Transverse colon (tissue), 4 donors: ENCODE measurements at regions not wholly inside any gene's neighbourhood (a gene's known extent, or its start where the extent isn't known, plus 50 kb on each side); places are given as distances from the start of the nearest gene placed in this dataset.

Experiments
- DNase-seq: peaks from one replicate; pipeline ENCODE4 v3.0.0-alpha.2; 2019
- H3K27ac ChIP-seq, 4 donors: fragments of 200-600 bp; sonication (generic); 2 replicates each; pipeline ENCODE4 v1.5.1; 2016 to 2018; ENCODE audit warnings: inconsistent platforms in 4 of 4
- H3K27me3 ChIP-seq: fragments of 200-600 bp; sonication (generic); 2 replicates; pipeline ENCODE4 v1.5.1; 2017; ENCODE audit warnings: inconsistent platforms
- H3K36me3 ChIP-seq, 4 donors: fragments of 200-600 bp; sonication (generic); 2 replicates each; pipeline ENCODE4 v1.5.1; 2017 to 2019; ENCODE audit warnings: inconsistent platforms in 4 of 4
- H3K4me1 ChIP-seq, 4 donors: fragments of 200-600 bp; sonication (generic); 2 replicates each; pipeline ENCODE4 v1.5.1; 2017 to 2020; ENCODE audit warnings: inconsistent platforms in 4 of 4
- H3K4me3 ChIP-seq, 4 donors: fragments of 200-600 bp; sonication (generic); 1 replicate in 1 of 4; 2 replicates in 3 of 4; pipeline versions ENCODE4 v1.5.1 to v1.6.1; 2017 to 2019; ENCODE audit warnings: inconsistent platforms in 4 of 4
- H3K9me3 ChIP-seq, 2 donors: fragments of 200-600 bp; sonication (generic); 2 replicates each; pipeline ENCODE4 v1.5.1; 2017 to 2019; ENCODE audit warnings: inconsistent platforms in 2 of 2
- CTCF ChIP-seq, 5 experiments: fragments of 200-600 bp in 3 of 5; fragments of 450-650 bp in 2 of 5; sonication (generic) in 3 of 5; IDR thresholded peaks; 1 replicate in 2 of 5; 2 replicates in 3 of 5; pipeline ENCODE4 v1.5.1; 2016 to 2017; ENCODE audit warnings: antibody characterized with exemption in 5 of 5, inconsistent platforms in 3 of 5, mild to moderate bottlenecking in 2 of 5, moderate library complexity in 1 of 5
- EP300 ChIP-seq: sonication (generic); formaldehyde crosslinking; IDR thresholded peaks from one replicate; pipeline ENCODE4 v1.6.1; 2017; ENCODE audit warnings: antibody characterized with exemption, low read depth
- POLR2A ChIP-seq: fragments of 450-650 bp; IDR thresholded peaks from one replicate; pipeline ENCODE4 v1.6.1; 2016; ENCODE audit warnings: antibody characterized with exemption, mild to moderate bottlenecking, moderate library complexity
- POLR2AphosphoS5 ChIP-seq, 3 donors: sonication (generic); formaldehyde crosslinking; IDR thresholded peaks; one replicate each; pipeline ENCODE4 v1.6.1; 2016; ENCODE audit warnings: antibody characterized with exemption in 3 of 3
- WGBS, 2 donors: methylation state at CpG; one replicate each; pipeline ENCODE4 v1.1.5; 2018; ENCODE audit warnings: low coverage in 1 of 2; 5-methylcytosine and 5-hydroxymethylcytosine counted together
- in situ Hi-C, 4 donors: fragments of 200-750 bp; cut with MboI; loops; one replicate each; pipeline versions ENCODE4 v1.15.0 to v1.15.1; 2017; ENCODE audit warnings: low sequenced_read_pairs in 3 of 4, low pct_ligation_motif_present in 1 of 4, low pct_unique_long_range_greater_than_20kb in 1 of 4
- intact Hi-C: fragments of 100-400 bp; cut with DNase I; formaldehyde crosslinking; loops from one replicate; pipeline ENCODE4 v1.15.1; 2023; ENCODE audit warnings: low total_unique reads

- intact Hi-C loops, result no loop called here
- peaks cover 18 to 19% of the 10 kb centered on the region in 2 donors for H3K9me3 ChIP-seq
- no peak overlapping the region for H3K27ac ChIP-seq
- H3K27me3 ChIP-seq, result peaks cover 6% of the 10 kb centered on the region
- in situ Hi-C loops, result no loop called here
- H3K4me1 ChIP-seq, result no peaks in the 10 kb centered on the region
- no peak overlapping the region for H3K4me3 ChIP-seq
- 88% methylated on average over 2 of the region's 2 CpGs; no CpG with 5 or more reads in 1 of the 2 donors for WGBS, 2 donors
- H3K36me3 ChIP-seq, result no peaks in the 10 kb centered on the region
- no peak for DNase-seq
- no peak for TF ChIP-seq POLR2AphosphoS5 (IDR thresholded peaks at IDR 0.05)
- no peak for TF ChIP-seq CTCF (IDR thresholded peaks at IDR 0.05)
- no peak for TF ChIP-seq POLR2A
These were observed 229.0 kb upstream of the NLRP1 start for GRCh38 chr17:5813357-5813756.

- WGBS, 2 donors, result 33 to 71% methylated on average over 2 to 5 of the region's 5 CpGs
- H3K4me1 ChIP-seq, result no peaks in the 10 kb centered on the region
- no peaks in the 10 kb centered on the region for H3K36me3 ChIP-seq
- DNase-seq, result no peak
- H3K4me3 ChIP-seq, result no peak overlapping the region
- no peak for TF ChIP-seq EP300
- TF ChIP-seq CTCF (IDR thresholded peaks at IDR 0.05), result no peak
- TF ChIP-seq POLR2A, result no peak
- TF ChIP-seq POLR2AphosphoS5 (IDR thresholded peaks at IDR 0.05), result no peak
- H3K27ac ChIP-seq, result no peak overlapping the region
- intact Hi-C loops (no loop called here), in situ Hi-C loops (no loop called here)
- peaks cover 2 to 6% of the 10 kb centered on the region in 2 donors for H3K9me3 ChIP-seq
- peaks cover 6% of the 10 kb centered on the region for H3K27me3 ChIP-seq
These were observed 231.1 kb upstream of the NLRP1 start for GRCh38 chr17:5815396-5815795.

GRCh38 chr17:5816491-5817070, 232.3 kb upstream of the NLRP1 start:
- Histone ChIP-seq H3K4me3 (no peak overlapping the region), H3K27me3 (peaks cover 6% of the 10 kb centered on the region), H3K9me3 (no peaks in the 10 kb centered on the region), H3K4me1 (no peaks in the 10 kb centered on the region), H3K27ac (no peak overlapping the region), H3K36me3 (no peaks in the 10 kb centered on the region)
- in situ Hi-C loops, result no loop called here
- TF ChIP-seq POLR2AphosphoS5 (IDR thresholded peaks at IDR 0.05) (no peak), CTCF (IDR thresholded peaks at IDR 0.05) (no peak), EP300 (no peak), POLR2A (no peak)
- no peak for DNase-seq
- WGBS, 2 donors, result 48 to 50% methylated on average over 2 to 8 of the region's 8 CpGs
- intact Hi-C loops, result no loop called here

GRCh38 chr17:5817475-5818395, 233.4 kb upstream of the NLRP1 start:
- H3K4me1 ChIP-seq, result no peaks in the 10 kb centered on the region
- 80% methylated on average over 4 of the region's 4 CpGs; no CpG with 5 or more reads in 1 of the 2 donors for WGBS, 2 donors
- H3K36me3 ChIP-seq, result no peaks in the 10 kb centered on the region
- DNase-seq, result no peak
- H3K4me3 ChIP-seq, result no peak overlapping the region
- H3K9me3 ChIP-seq, result no peaks in the 10 kb centered on the region
- no peak overlapping the region for H3K27ac ChIP-seq
- intact Hi-C loops (no loop called here), in situ Hi-C loops (no loop called here)
- TF ChIP-seq CTCF (IDR thresholded peaks at IDR 0.05) (no peak), EP300 (no peak), POLR2A (no peak), POLR2AphosphoS5 (IDR thresholded peaks at IDR 0.05) (no peak)
- H3K27me3 ChIP-seq, result peaks cover 6% of the 10 kb centered on the region
